ENCODE measurements at regions not wholly inside any gene's neighbourhood (a gene's known extent, or its start where the extent isn't known, plus 50 kb on each side); places are given as distances from the start of the nearest gene placed in this dataset.

GRCh38 chr18:54035927-54036326 lies 188.5 kb downstream of the MBD2 start:
- no peaks in the 10 kb centered on the region for H3K4me1 ChIP-seq (ENCODE audit: control insufficient read depth in 1 of 2, insufficient read depth in 1 of 2, low read depth in 1 of 2, low read length in 1 of 2)
- no peak overlapping the region for H3K27ac ChIP-seq
- H3K36me3 ChIP-seq, result no peaks in the 10 kb centered on the region
- H3K4me3 ChIP-seq (ENCODE audit: low read depth in 1 of 2, low read length in 1 of 2), result no peak overlapping the region
- H3K27me3 ChIP-seq, result no peaks in the 10 kb centered on the region
- no peak for TF ChIP-seq CTCF (IDR thresholded peaks at IDR 0.05)
- no peaks in the 10 kb centered on the region for H3K9me3 ChIP-seq

GRCh38 chr18:54033052-54033451 lies 191.4 kb downstream of the MBD2 start:
- no peaks in the 10 kb centered on the region for H3K27me3 ChIP-seq
- H3K27ac ChIP-seq, result no peak overlapping the region
- H3K4me3 ChIP-seq (ENCODE audit: low read depth in 1 of 2, low read length in 1 of 2), result no peak overlapping the region
- H3K36me3 ChIP-seq, result no peaks in the 10 kb centered on the region
- no peaks in the 10 kb centered on the region for H3K4me1 ChIP-seq (ENCODE audit: control insufficient read depth in 1 of 2, insufficient read depth in 1 of 2, low read depth in 1 of 2, low read length in 1 of 2)
- TF ChIP-seq CTCF (IDR thresholded peaks at IDR 0.05), result no peak
- H3K9me3 ChIP-seq, result no peaks in the 10 kb centered on the region

- no peak for TF ChIP-seq CTCF (IDR thresholded peaks at IDR 0.05)
- no peaks in the 10 kb centered on the region for H3K36me3 ChIP-seq
Observed at GRCh38 chr18:54032412-54032811, 192.1 kb downstream of the MBD2 start.

GRCh38 chr18:54031243-54031642 lies 193.2 kb downstream of the MBD2 start:
- Histone ChIP-seq H3K27me3 (no peaks in the 10 kb centered on the region), H3K4me1 (ENCODE audit: control insufficient read depth in 1 of 2, insufficient read depth in 1 of 2, low read depth in 1 of 2, low read length in 1 of 2) (no peaks in the 10 kb centered on the region), H3K4me3 (ENCODE audit: low read depth in 1 of 2, low read length in 1 of 2) (no peak overlapping the region), H3K9me3 (no peaks in the 10 kb centered on the region), H3K27ac (no peak overlapping the region), H3K36me3 (no peaks in the 10 kb centered on the region)
- TF ChIP-seq CTCF (IDR thresholded peaks at IDR 0.05), result no peak

More at GRCh38 chr18:54032412-54032811, 192.1 kb downstream of the MBD2 start:
- H3K27me3 ChIP-seq, result no peaks in the 10 kb centered on the region
- no peak overlapping the region for H3K4me3 ChIP-seq (ENCODE audit: low read depth in 1 of 2, low read length in 1 of 2)
- no peak overlapping the region for H3K27ac ChIP-seq
- no peaks in the 10 kb centered on the region for H3K9me3 ChIP-seq
- H3K4me1 ChIP-seq (ENCODE audit: control insufficient read depth in 1 of 2, insufficient read depth in 1 of 2, low read depth in 1 of 2, low read length in 1 of 2), result no peaks in the 10 kb centered on the region

GRCh38 chr18:54030434-54030833 lies 194.0 kb downstream of the MBD2 start:
- no peaks in the 10 kb centered on the region for H3K27me3 ChIP-seq
- no peak overlapping the region for H3K4me3 ChIP-seq (ENCODE audit: low read depth in 1 of 2, low read length in 1 of 2)
- no peak overlapping the region for H3K27ac ChIP-seq
- no peak for TF ChIP-seq CTCF (IDR thresholded peaks at IDR 0.05)
- no peaks in the 10 kb centered on the region for H3K9me3 ChIP-seq
- no peaks in the 10 kb centered on the region for H3K4me1 ChIP-seq (ENCODE audit: control insufficient read depth in 1 of 2, insufficient read depth in 1 of 2, low read depth in 1 of 2, low read length in 1 of 2)
- H3K36me3 ChIP-seq, result no peaks in the 10 kb centered on the region

- Histone ChIP-seq H3K27ac (no peak overlapping the region), H3K4me1 (ENCODE audit: control insufficient read depth in 1 of 2, insufficient read depth in 1 of 2, low read depth in 1 of 2, low read length in 1 of 2) (no peaks in the 10 kb centered on the region), H3K36me3 (no peaks in the 10 kb centered on the region), H3K9me3 (no peaks in the 10 kb centered on the region), H3K4me3 (ENCODE audit: low read depth in 1 of 2, low read length in 1 of 2) (no peak overlapping the region), H3K27me3 (no peaks in the 10 kb centered on the region)
- TF ChIP-seq CTCF (IDR thresholded peaks at IDR 0.05), result no peak
Observed at GRCh38 chr18:54023471-54023870, 201.0 kb downstream of the MBD2 start.
